ENCODE measurements at regions not wholly inside any gene's neighbourhood (a gene's known extent, or its start where the extent isn't known, plus 50 kb on each side); places are given as distances from the start of the nearest gene placed in this dataset.

DNA sequence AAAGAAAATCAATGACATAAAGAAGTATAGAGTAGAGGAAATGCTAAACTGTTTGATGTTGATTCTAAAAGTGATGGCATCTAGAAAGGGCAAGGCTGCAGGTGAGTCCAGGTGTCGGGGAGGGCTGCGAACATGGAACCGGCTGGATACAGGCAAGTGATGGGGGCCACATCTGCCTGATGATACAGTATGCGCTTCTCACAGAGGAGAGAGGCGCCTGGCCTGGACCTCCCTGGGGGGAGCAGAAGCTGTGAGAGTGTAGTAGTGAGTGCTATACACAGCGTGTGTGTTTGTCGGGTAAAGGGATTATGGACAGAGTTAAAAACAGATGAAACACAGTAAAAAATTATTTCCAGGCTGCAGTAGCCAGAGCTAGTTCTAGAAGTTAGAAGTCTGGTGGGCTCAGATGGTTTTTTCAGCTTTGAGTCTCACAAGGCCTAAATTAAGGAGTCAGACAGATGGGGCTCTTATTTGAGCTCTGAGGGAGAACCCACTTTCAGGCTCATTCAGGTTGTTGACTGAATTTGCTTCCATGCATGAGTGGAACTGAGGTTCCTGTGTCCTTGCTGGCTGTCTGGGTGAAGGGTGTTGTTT, 195.8 kb upstream of the ARG1 start:
- TF ChIP-seq CTCF (IDR thresholded peaks at IDR 0.05; ENCODE audit: low read depth, low read length) (no peak), EZH2phosphoT487 (IDR thresholded peaks at IDR 0.05; ENCODE audit: low read depth) (no peak)
